Transverse colon (tissue), 3 donors: ENCODE measurements at regions not wholly inside any gene's neighbourhood (a gene's known extent, or its start where the extent isn't known, plus 50 kb on each side); places are given as distances from the start of the nearest gene placed in this dataset.

Source experiments
- POLR2A ChIP-seq: fragments of 450-650 bp; IDR thresholded peaks from one replicate; pipeline ENCODE4 v1.6.1; 2016; ENCODE audit warnings: antibody characterized with exemption, mild to moderate bottlenecking, moderate library complexity
- TF ChIP-seq, protein P1 (sequence below), 5 experiments: fragments of 200-600 bp in 3 of 5; fragments of 450-650 bp in 2 of 5; sonication (generic) in 3 of 5; IDR thresholded peaks; 1 replicate in 2 of 5; 2 replicates in 3 of 5; pipeline ENCODE4 v1.5.1; 2016 to 2017; ENCODE audit warnings: antibody characterized with exemption in 5 of 5, inconsistent platforms in 3 of 5, mild to moderate bottlenecking in 2 of 5, moderate library complexity in 1 of 5

DNA sequence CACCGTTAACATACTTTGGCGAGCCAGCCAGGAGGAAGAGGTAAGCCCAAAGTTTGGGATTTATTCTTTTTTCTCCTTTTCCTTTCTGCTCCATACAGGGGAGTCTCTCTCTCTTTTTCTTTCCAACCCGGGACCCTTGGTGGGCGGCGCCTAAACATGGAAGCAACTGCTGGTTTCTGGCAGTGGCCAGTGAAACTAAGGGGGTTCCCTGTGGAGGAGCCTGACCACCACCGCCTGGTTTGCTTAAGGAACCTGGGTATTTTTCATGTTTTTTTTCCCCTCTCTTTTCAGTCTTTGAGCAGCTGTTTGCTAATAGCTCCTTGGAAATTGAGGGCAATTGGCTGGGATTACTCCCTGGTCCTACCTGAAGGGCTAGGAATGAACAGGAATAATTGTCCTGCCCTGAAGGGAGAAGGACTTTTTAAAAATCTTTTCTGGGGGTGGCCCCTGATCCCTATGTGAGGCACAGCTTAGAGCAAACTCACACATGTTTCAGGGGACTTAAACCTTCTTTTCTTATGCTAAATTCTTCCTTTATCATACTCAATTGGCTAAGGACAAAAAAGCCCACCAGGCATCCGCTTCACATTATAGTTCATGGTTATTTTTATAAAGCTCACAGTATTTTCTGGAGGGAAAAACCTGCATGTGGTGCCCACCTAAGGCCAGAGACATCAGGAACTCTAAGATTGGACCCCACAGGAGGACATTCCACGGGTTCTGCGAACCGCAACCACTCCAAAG, 61.3 kb upstream of the PLD5 start:
- TF ChIP-seq POLR2A = no peak
- TF ChIP-seq, protein P1, sequence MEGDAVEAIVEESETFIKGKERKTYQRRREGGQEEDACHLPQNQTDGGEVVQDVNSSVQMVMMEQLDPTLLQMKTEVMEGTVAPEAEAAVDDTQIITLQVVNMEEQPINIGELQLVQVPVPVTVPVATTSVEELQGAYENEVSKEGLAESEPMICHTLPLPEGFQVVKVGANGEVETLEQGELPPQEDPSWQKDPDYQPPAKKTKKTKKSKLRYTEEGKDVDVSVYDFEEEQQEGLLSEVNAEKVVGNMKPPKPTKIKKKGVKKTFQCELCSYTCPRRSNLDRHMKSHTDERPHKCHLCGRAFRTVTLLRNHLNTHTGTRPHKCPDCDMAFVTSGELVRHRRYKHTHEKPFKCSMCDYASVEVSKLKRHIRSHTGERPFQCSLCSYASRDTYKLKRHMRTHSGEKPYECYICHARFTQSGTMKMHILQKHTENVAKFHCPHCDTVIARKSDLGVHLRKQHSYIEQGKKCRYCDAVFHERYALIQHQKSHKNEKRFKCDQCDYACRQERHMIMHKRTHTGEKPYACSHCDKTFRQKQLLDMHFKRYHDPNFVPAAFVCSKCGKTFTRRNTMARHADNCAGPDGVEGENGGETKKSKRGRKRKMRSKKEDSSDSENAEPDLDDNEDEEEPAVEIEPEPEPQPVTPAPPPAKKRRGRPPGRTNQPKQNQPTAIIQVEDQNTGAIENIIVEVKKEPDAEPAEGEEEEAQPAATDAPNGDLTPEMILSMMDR (IDR thresholded peaks at IDR 0.05) = no peak
